ENCODE measurements at regions not wholly inside any gene's neighbourhood (a gene's known extent, or its start where the extent isn't known, plus 50 kb on each side); places are given as distances from the start of the nearest gene placed in this dataset.

GRCh38 chr2:237258615-237259014, 155.3 kb downstream of the COL6A3 start:
- no peak for TF ChIP-seq POLR2A (IDR thresholded peaks at IDR 0.05)
- TF ChIP-seq, protein P1, sequence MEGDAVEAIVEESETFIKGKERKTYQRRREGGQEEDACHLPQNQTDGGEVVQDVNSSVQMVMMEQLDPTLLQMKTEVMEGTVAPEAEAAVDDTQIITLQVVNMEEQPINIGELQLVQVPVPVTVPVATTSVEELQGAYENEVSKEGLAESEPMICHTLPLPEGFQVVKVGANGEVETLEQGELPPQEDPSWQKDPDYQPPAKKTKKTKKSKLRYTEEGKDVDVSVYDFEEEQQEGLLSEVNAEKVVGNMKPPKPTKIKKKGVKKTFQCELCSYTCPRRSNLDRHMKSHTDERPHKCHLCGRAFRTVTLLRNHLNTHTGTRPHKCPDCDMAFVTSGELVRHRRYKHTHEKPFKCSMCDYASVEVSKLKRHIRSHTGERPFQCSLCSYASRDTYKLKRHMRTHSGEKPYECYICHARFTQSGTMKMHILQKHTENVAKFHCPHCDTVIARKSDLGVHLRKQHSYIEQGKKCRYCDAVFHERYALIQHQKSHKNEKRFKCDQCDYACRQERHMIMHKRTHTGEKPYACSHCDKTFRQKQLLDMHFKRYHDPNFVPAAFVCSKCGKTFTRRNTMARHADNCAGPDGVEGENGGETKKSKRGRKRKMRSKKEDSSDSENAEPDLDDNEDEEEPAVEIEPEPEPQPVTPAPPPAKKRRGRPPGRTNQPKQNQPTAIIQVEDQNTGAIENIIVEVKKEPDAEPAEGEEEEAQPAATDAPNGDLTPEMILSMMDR (IDR thresholded peaks at IDR 0.05): no peak
- H3K27me3 ChIP-seq: no peaks in the 10 kb centered on the region
- DNase-seq: no peak
- H3K4me3 ChIP-seq: no peak overlapping the region
- H3K36me3 ChIP-seq: no peaks in the 10 kb centered on the region
- H3K4me1 ChIP-seq: peaks cover 0 to 5% (median 0%) of the 10 kb centered on the region in 4 donors
- H3K9me3 ChIP-seq: no peaks in the 10 kb centered on the region
- peak overlapping the region in 1 of 4 donors; percentile 2 for H3K27ac ChIP-seq

GRCh38 chr2:237259201-237259600, 154.8 kb downstream of the COL6A3 start:
- Histone ChIP-seq H3K27me3 (no peaks in the 10 kb centered on the region), H3K9me3 (no peaks in the 10 kb centered on the region), H3K4me3 (no peak overlapping the region), H3K36me3 (no peaks in the 10 kb centered on the region), H3K27ac (peak overlapping the region in 1 of 4 donors; percentile 2), H3K4me1 (peaks cover 0 to 5% (median 0%) of the 10 kb centered on the region in 4 donors)
- no peak for TF ChIP-seq POLR2A (IDR thresholded peaks at IDR 0.05)
- TF ChIP-seq, protein P1 (IDR thresholded peaks at IDR 0.05): no peak
- no peak for DNase-seq

- no peaks in the 10 kb centered on the region for H3K9me3 ChIP-seq
- no peak overlapping the region for H3K4me3 ChIP-seq
- H3K27me3 ChIP-seq: no peaks in the 10 kb centered on the region
- H3K4me1 ChIP-seq: peaks cover 0 to 5% (median 0%) of the 10 kb centered on the region in 4 donors
- TF ChIP-seq, protein P1 (IDR thresholded peaks at IDR 0.05): no peak
- no peak for TF ChIP-seq POLR2A (IDR thresholded peaks at IDR 0.05)
- no peak for DNase-seq
- H3K27ac ChIP-seq: no peak overlapping the region
- H3K36me3 ChIP-seq: no peaks in the 10 kb centered on the region
These were observed 153.8 kb downstream of the COL6A3 start for GRCh38 chr2:237260039-237260620.

DNA sequence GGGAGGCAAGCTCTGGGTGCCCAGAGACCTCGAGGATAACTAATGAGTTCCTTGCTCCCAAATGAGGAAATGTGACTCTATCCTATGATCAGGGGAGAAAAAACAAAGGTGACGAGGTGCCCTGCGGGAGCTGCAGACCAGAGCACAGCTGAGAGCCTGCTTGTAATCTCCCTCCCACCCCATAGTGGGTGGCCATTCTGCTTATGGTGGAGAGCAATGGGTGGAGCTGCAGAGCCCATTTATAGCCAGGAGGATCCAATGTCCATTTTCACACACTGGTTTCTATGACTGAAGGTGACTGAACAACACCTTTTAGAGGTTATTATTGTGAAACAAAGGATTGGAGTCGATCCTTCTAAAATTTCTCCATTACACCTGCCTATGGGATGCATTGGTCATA, 153.3 kb downstream of the COL6A3 start:
- no peaks in the 10 kb centered on the region for H3K36me3 ChIP-seq
- H3K27me3 ChIP-seq: no peaks in the 10 kb centered on the region
- H3K27ac ChIP-seq: no peak overlapping the region
- no peak overlapping the region for H3K4me3 ChIP-seq
- no peak for DNase-seq
- no peak for TF ChIP-seq POLR2A (IDR thresholded peaks at IDR 0.05)
- TF ChIP-seq, protein P1 (IDR thresholded peaks at IDR 0.05): no peak
- H3K4me1 ChIP-seq: peaks cover 0 to 5% (median 0%) of the 10 kb centered on the region in 4 donors
- H3K9me3 ChIP-seq: no peaks in the 10 kb centered on the region

- H3K27me3 ChIP-seq: no peaks in the 10 kb centered on the region
- H3K27ac ChIP-seq: no peak overlapping the region
- H3K9me3 ChIP-seq: no peaks in the 10 kb centered on the region
- H3K36me3 ChIP-seq: no peaks in the 10 kb centered on the region
- no peak for TF ChIP-seq POLR2A (IDR thresholded peaks at IDR 0.05)
- TF ChIP-seq, protein P1 (IDR thresholded peaks at IDR 0.05): no peak
- H3K4me3 ChIP-seq: no peak overlapping the region
- no peak for DNase-seq
- H3K4me1 ChIP-seq: peaks cover 0 to 5% (median 0%) of the 10 kb centered on the region in 4 donors
These were observed 152.6 kb downstream of the COL6A3 start for GRCh38 chr2:237261327-237261726.

All from Peyer's patch (tissue), 4 donors.